ENCODE measurements at regions not wholly inside any gene's neighbourhood (a gene's known extent, or its start where the extent isn't known, plus 50 kb on each side); places are given as distances from the start of the nearest gene placed in this dataset.

DNA sequence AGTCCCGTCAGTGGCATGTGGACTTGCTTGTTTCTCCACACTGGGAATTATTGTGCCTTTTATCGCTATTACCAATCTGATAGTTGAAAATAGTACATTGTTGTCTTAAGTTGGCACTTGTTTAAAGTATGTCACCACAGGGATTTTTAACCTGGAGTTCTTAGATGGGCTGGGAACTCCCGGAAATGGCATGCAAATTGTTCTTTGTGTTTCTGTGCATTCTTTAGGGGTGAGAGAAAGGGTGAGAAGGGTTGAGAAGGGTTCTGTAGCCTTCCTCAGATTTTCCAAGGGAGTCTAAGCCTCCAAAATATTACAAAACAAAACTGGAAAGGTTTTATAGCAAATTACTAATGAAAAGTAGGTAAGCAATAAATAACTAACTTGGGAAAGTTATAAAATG, 176.9 kb downstream of the ZIC3 start:
- in situ Hi-C loops (cut with MboI) (no loop called here), intact Hi-C loops (cut with micrococcal nuclease) (no loop called here)
- FAIRE-seq, result no peak
- 0% methylated on average over 3 of the region's 3 CpGs for WGBS (ENCODE audit: insufficient coverage, low coverage, missing lambda C conversion rate)
- no peak overlapping the region for H3K4me3 ChIP-seq
- no peaks in the 10 kb centered on the region for H3K4me1 ChIP-seq (replicated peaks in 1 of 2; ENCODE audit: control insufficient read depth in 2 of 2, insufficient read depth in 2 of 2, low read length in 2 of 2)
- no peaks in the 10 kb centered on the region for H3K27me3 ChIP-seq (ENCODE audit: control insufficient read depth in 2 of 2, insufficient read depth in 2 of 2, low read length in 2 of 2)
- H2AFZ ChIP-seq (ENCODE audit: low read depth, low read length), result no peak overlapping the region
- H3K27ac ChIP-seq (ENCODE audit: extremely low read depth, low read depth, low read length), result no peak overlapping the region
- H3K9me1 ChIP-seq (ENCODE audit: control insufficient read depth, insufficient read depth, low read length), result no peaks in the 10 kb centered on the region
- no peak for ATAC-seq
- DNase-seq (ENCODE audit: extremely low read depth in 1 of 4, low spot score in 3 of 4), result no peak
- BruUV-seq (replicated peaks), result no TSS peak
- ChIA-PET POLR2A (no interaction called here), CTCF (ENCODE audit: low intra/inter-chr PET ratio) (no interaction called here)
- TF ChIP-seq SRSF3 (IDR thresholded peaks at IDR 0.05; ENCODE audit: insufficient read depth, low read length), result no peak
- TF ChIP-seq, protein P1, sequence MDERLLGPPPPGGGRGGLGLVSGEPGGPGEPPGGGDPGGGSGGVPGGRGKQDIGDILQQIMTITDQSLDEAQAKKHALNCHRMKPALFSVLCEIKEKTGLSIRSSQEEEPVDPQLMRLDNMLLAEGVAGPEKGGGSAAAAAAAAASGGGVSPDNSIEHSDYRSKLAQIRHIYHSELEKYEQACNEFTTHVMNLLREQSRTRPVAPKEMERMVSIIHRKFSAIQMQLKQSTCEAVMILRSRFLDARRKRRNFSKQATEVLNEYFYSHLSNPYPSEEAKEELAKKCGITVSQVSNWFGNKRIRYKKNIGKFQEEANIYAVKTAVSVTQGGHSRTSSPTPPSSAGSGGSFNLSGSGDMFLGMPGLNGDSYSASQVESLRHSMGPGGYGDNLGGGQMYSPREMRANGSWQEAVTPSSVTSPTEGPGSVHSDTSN (CRISPR knock-in tag; IDR thresholded peaks at IDR 0.05; ENCODE audit: low read depth), result no peak
- TF ChIP-seq, protein P1 (tag; conservative IDR thresholded peaks at IDR 0.05; ENCODE audit: low read depth), result no peak
- no peak for TF ChIP-seq BRF1 (IDR thresholded peaks at IDR 0.05; ENCODE audit: borderline replicate concordance, extremely low read depth, insufficient read length)
- TF ChIP-seq, protein P2, sequence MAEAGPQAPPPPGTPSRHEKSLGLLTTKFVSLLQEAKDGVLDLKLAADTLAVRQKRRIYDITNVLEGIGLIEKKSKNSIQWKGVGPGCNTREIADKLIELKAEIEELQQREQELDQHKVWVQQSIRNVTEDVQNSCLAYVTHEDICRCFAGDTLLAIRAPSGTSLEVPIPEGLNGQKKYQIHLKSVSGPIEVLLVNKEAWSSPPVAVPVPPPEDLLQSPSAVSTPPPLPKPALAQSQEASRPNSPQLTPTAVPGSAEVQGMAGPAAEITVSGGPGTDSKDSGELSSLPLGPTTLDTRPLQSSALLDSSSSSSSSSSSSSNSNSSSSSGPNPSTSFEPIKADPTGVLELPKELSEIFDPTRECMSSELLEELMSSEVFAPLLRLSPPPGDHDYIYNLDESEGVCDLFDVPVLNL (CRISPR knock-in tag; IDR thresholded peaks at IDR 0.05; ENCODE audit: low read depth), result no peak
- TF ChIP-seq, protein P3, sequence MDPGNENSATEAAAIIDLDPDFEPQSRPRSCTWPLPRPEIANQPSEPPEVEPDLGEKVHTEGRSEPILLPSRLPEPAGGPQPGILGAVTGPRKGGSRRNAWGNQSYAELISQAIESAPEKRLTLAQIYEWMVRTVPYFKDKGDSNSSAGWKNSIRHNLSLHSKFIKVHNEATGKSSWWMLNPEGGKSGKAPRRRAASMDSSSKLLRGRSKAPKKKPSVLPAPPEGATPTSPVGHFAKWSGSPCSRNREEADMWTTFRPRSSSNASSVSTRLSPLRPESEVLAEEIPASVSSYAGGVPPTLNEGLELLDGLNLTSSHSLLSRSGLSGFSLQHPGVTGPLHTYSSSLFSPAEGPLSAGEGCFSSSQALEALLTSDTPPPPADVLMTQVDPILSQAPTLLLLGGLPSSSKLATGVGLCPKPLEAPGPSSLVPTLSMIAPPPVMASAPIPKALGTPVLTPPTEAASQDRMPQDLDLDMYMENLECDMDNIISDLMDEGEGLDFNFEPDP (CRISPR knock-in tag; IDR thresholded peaks at IDR 0.05), result no peak
- TF ChIP-seq, protein P4, sequence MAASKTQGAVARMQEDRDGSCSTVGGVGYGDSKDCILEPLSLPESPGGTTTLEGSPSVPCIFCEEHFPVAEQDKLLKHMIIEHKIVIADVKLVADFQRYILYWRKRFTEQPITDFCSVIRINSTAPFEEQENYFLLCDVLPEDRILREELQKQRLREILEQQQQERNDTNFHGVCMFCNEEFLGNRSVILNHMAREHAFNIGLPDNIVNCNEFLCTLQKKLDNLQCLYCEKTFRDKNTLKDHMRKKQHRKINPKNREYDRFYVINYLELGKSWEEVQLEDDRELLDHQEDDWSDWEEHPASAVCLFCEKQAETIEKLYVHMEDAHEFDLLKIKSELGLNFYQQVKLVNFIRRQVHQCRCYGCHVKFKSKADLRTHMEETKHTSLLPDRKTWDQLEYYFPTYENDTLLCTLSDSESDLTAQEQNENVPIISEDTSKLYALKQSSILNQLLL (CRISPR knock-in tag; IDR thresholded peaks at IDR 0.05; ENCODE audit: borderline replicate concordance), result no peak
- no peak for TF ChIP-seq CREBBP (IDR thresholded peaks at IDR 0.05; ENCODE audit: low read depth, low read length)
- TF ChIP-seq CHD1 (IDR thresholded peaks at IDR 0.05; ENCODE audit: low read length), result no peak
- no peak for TF ChIP-seq GABPB1 (CRISPR knock-in tag; IDR thresholded peaks at IDR 0.05)
- TF ChIP-seq MED1 (CRISPR knock-in tag; IDR thresholded peaks at IDR 0.05; ENCODE audit: borderline replicate concordance), result no peak
- H3K9ac ChIP-seq (ENCODE audit: insufficient read depth in 1 of 2, low read depth in 2 of 2, low read length in 2 of 2), result no peak overlapping the region
- H4K20me1 ChIP-seq (replicated peaks; ENCODE audit: control insufficient read depth, insufficient read depth, low read length), result no peaks in the 10 kb centered on the region
- no peaks in the 10 kb centered on the region for H3K79me2 ChIP-seq (ENCODE audit: control insufficient read depth, insufficient read depth, low read length)
- H3K36me3 ChIP-seq (ENCODE audit: control insufficient read depth, insufficient read depth, low read length), result no peaks in the 10 kb centered on the region
- no peak overlapping the region for H3K4me2 ChIP-seq (ENCODE audit: insufficient read depth, low read length)
- no peaks in the 10 kb centered on the region for H3K9me3 ChIP-seq (replicated peaks; ENCODE audit: control insufficient read depth, insufficient read depth, low read depth, low read length)

All from K562 (cell line).